Activated naive CD8-positive, alpha-beta T cell treated with anti-CD3 and anti-CD28 coated beads, Interleukin-2, amount 10 ng/mL, durations not matched to agents 7 days and 5 days (primary cell): ENCODE measurements at regions not wholly inside any gene's neighbourhood (a gene's known extent, or its start where the extent isn't known, plus 50 kb on each side); places are given as distances from the start of the nearest gene placed in this dataset.

Source experiments
- ATAC-seq: fragments of 150-1000 bp; cut with Tn5 transposase; one replicate; pipeline ENCODE4 v1.10.0; 2021; ENCODE audit warnings: low read depth, moderate library complexity
- POLR2A ChIA-PET: fragments of 350-600 bp; sonication (Branson Sonifier 250); formaldehyde crosslinking; loops from one replicate; lab custom pipeline; 2021; ENCODE audit warnings: antibody characterized with exemption; lab: Charles Lee
- DNase-seq: peaks from one replicate; pipeline ENCODE4 v3.0.0; 2021
- H3K27ac Mint-ChIP-seq: one replicate; pipeline ENCODE4 v1.8.0; 2022; ENCODE audit warnings: mild to moderate bottlenecking, mixed read lengths
- H3K27me3 Mint-ChIP-seq: one replicate; pipeline ENCODE4 v1.8.0; 2022; ENCODE audit warnings: mild to moderate bottlenecking, moderate library complexity, mixed read lengths
- H3K36me3 Mint-ChIP-seq: one replicate; pipeline ENCODE4 v1.8.0; 2021; ENCODE audit warnings: mild to moderate bottlenecking, mixed read lengths
- H3K4me1 Mint-ChIP-seq: one replicate; pipeline ENCODE4 v1.8.0; 2021; ENCODE audit warnings: mixed read lengths
- H3K4me3 Mint-ChIP-seq: one replicate; pipeline ENCODE4 v1.8.0; 2022; ENCODE audit warnings: mild to moderate bottlenecking, moderate library complexity, mixed read lengths
- H3K9me3 Mint-ChIP-seq: one replicate; pipeline ENCODE4 v1.8.0; 2021; ENCODE audit warnings: mixed read lengths

- POLR2A ChIA-PET = no interaction called here
- Mint-ChIP-seq H3K4me1 (peaks cover 6% of the 10 kb centered on the region), H3K9me3 (no peaks in the 10 kb centered on the region), H3K27ac (no peak overlapping the region), H3K36me3 (no peaks in the 10 kb centered on the region), H3K27me3 (peaks cover 34% of the 10 kb centered on the region), H3K4me3 (peak overlapping the region; percentile 59)
- DNase-seq (peak; percentile 38), ATAC-seq (peak; percentile 42)
These were observed 94.5 kb downstream of the SEC61G start for GRCh38 chr7:54664235-54665228.

GRCh38 chr7:54663603-54664234 lies 95.3 kb downstream of the SEC61G start:
- no peak overlapping the region for H3K27ac Mint-ChIP-seq
- peaks cover 34% of the 10 kb centered on the region for H3K27me3 Mint-ChIP-seq
- peaks cover 6% of the 10 kb centered on the region for H3K4me1 Mint-ChIP-seq
- POLR2A ChIA-PET = no interaction called here
- ATAC-seq = no peak
- DNase-seq = no peak
- H3K4me3 Mint-ChIP-seq = peak overlapping the region; percentile 59
- H3K36me3 Mint-ChIP-seq = no peaks in the 10 kb centered on the region
- H3K9me3 Mint-ChIP-seq = no peaks in the 10 kb centered on the region

GRCh38 chr7:54663186-54663585 lies 95.8 kb downstream of the SEC61G start:
- ATAC-seq = no peak
- H3K27ac Mint-ChIP-seq = no peak overlapping the region
- no peaks in the 10 kb centered on the region for H3K9me3 Mint-ChIP-seq
- no peak overlapping the region for H3K4me3 Mint-ChIP-seq
- peaks cover 6% of the 10 kb centered on the region for H3K4me1 Mint-ChIP-seq
- no peaks in the 10 kb centered on the region for H3K36me3 Mint-ChIP-seq
- DNase-seq = no peak
- peaks cover 34% of the 10 kb centered on the region for H3K27me3 Mint-ChIP-seq
- POLR2A ChIA-PET = no interaction called here

GRCh38 chr7:54662701-54663100 lies 96.3 kb downstream of the SEC61G start:
- Mint-ChIP-seq H3K27ac (no peak overlapping the region), H3K4me1 (peaks cover 6% of the 10 kb centered on the region), H3K9me3 (no peaks in the 10 kb centered on the region), H3K4me3 (no peak overlapping the region), H3K36me3 (no peaks in the 10 kb centered on the region), H3K27me3 (peaks cover 34% of the 10 kb centered on the region)
- POLR2A ChIA-PET = no interaction called here
- no peak for ATAC-seq
- no peak for DNase-seq

DNA sequence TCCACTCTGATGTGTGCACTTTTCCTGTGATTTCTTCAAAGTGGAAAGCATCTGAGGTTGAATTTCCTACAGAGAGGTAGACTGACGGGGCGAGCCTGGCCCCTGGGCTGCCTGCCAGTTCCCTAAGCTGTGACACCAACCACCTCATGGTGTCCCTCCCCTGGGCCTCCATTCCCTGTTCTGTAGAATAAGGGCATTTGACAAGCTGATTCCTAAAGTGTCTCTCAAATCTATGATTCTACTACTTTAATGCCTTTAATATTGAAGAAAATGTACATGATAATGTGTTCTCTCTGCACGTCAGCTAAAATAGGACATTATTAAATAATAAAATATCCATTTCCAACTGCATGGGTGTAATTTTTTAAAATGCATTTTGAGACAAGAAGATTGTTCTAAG lies 105.1 kb downstream of the SEC61G start:
- Mint-ChIP-seq H3K36me3 (no peaks in the 10 kb centered on the region), H3K9me3 (no peaks in the 10 kb centered on the region), H3K27ac (no peak overlapping the region), H3K27me3 (no peaks in the 10 kb centered on the region), H3K4me3 (no peak overlapping the region), H3K4me1 (no peaks in the 10 kb centered on the region)
- no peak for ATAC-seq
- POLR2A ChIA-PET = no interaction called here
- no peak for DNase-seq

- no peak overlapping the region for H3K27ac Mint-ChIP-seq
- ATAC-seq = no peak
- no peak for DNase-seq
- no peak overlapping the region for H3K4me3 Mint-ChIP-seq
- H3K4me1 Mint-ChIP-seq = no peaks in the 10 kb centered on the region
- no peaks in the 10 kb centered on the region for H3K27me3 Mint-ChIP-seq
- no peaks in the 10 kb centered on the region for H3K9me3 Mint-ChIP-seq
- POLR2A ChIA-PET = no interaction called here
- no peaks in the 10 kb centered on the region for H3K36me3 Mint-ChIP-seq
These were observed 100.9 kb downstream of the VSTM2A start for GRCh38 chr7:54643064-54643463.

DNA sequence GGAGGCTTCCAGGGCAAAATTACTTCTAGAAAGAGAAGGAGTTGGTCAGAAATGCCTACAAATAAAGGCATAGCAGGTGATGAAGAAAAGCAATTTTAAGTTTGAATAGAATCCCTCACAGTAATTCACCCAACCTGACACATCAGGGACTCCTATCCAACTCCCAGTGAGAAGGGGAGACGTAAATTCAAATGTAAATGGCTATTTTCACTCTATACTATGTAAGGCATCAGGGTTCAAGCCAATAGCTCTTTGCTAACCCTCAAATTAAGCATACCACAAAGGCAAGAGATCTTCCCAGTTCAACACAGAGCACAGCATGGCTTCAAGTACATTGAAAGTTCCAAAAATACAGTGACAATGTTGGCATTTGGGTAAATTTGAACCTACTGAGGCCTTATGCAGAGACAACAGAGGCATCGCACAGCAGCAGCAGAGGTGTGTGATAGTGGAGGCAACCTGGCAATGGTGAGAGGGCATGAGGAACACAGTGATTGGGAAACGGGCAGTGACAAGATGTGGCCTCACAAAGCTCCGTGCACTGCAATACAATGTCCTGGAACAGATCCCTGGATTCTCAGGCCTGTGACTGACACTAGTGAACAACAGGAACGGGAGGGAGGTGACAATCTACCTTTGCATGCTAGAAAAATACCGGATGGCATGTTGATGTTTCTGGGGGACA lies 95.7 kb downstream of the VSTM2A start:
- DNase-seq = no peak
- Mint-ChIP-seq H3K27ac (no peak overlapping the region), H3K4me1 (no peaks in the 10 kb centered on the region), H3K4me3 (no peak overlapping the region), H3K36me3 (no peaks in the 10 kb centered on the region), H3K9me3 (peaks cover 2% of the 10 kb centered on the region), H3K27me3 (no peaks in the 10 kb centered on the region)
- no peak for ATAC-seq
- POLR2A ChIA-PET = no interaction called here

GRCh38 chr7:54632696-54633095 lies 90.5 kb downstream of the VSTM2A start:
- ATAC-seq (no peak), DNase-seq (no peak)
- Mint-ChIP-seq H3K27me3 (no peaks in the 10 kb centered on the region), H3K4me3 (no peak overlapping the region), H3K4me1 (no peaks in the 10 kb centered on the region), H3K27ac (no peak overlapping the region), H3K9me3 (peaks cover 3% of the 10 kb centered on the region), H3K36me3 (no peaks in the 10 kb centered on the region)
- POLR2A ChIA-PET = no interaction called here

DNA sequence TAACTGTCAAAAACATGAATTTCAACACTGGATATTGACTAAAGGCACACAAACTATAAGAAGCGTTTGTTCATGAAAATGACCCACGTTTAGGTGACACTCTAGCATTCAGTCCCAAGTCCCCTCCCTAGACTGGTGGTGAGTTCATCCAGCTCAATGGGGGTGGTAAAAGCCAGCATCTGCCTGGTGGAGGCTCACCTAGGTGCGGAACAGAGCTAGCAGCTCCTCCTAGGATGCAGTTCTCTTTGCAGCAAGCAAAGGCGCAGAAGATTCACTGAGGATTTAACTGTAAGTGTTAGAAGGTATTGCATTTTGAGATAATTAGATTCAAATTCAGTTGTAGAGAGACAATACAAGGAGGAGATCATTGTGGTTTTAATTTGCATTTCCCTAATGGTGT lies 87.6 kb downstream of the VSTM2A start:
- ATAC-seq = no peak
- no peak overlapping the region for H3K27ac Mint-ChIP-seq
- no peaks in the 10 kb centered on the region for H3K27me3 Mint-ChIP-seq
- H3K36me3 Mint-ChIP-seq = no peaks in the 10 kb centered on the region
- no peak for DNase-seq
- no peak overlapping the region for H3K4me3 Mint-ChIP-seq
- no peaks in the 10 kb centered on the region for H3K4me1 Mint-ChIP-seq
- peaks cover 3% of the 10 kb centered on the region for H3K9me3 Mint-ChIP-seq
- POLR2A ChIA-PET = no interaction called here

DNA sequence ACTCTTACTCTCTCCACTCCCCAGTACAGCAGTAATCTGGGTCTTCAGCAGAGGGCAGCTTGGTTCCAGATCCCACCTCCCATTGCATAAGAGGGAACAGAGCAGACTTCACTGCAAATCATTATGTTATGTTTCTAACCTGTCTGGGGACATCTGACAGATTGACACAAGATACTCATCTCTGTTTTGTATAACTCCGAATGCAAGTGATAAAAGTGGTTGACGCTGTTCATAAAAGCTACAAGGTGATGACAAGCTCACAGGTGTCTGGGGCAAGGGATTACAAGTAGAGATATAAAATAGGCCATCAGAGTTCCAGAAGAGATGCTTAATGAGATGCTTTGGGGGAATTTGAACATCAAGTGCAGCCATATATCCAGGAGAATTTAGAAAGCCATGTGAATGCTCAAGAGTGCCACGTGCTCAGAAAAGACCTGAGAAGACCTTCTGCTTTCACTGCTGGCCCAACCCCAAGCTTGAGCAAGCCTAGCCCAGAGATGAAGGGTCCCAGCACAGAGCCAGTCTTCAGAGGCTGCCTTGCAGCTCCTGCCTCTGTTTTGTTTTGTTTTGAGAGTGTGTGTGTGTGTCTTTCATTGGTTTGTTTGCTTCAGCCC lies 80.6 kb downstream of the VSTM2A start:
- Mint-ChIP-seq H3K9me3 (peaks cover 2% of the 10 kb centered on the region), H3K4me1 (no peaks in the 10 kb centered on the region), H3K4me3 (no peak overlapping the region), H3K36me3 (no peaks in the 10 kb centered on the region), H3K27ac (no peak overlapping the region), H3K27me3 (no peaks in the 10 kb centered on the region)
- DNase-seq (no peak), ATAC-seq (no peak)
- POLR2A ChIA-PET = no interaction called here
